SK-N-SH (cell line): ENCODE measurements at regions not wholly inside any gene's neighbourhood (a gene's known extent, or its start where the extent isn't known, plus 50 kb on each side); places are given as distances from the start of the nearest gene placed in this dataset.

Experiments used
- CTCF ChIA-PET: fragments of 300-600, 350-600 bp; formaldehyde crosslinking; extraction: SDS; loops from one replicate; lab custom pipeline; 2021; lab: Yijun Ruan, JAX
- POLR2A ChIA-PET: fragments of 350-600 bp; sonication (Branson Sonifier 250); formaldehyde crosslinking; extraction: SDS; loops from one replicate; lab custom pipeline; 2020; ENCODE audit warnings: antibody characterized with exemption, inconsistent platforms; lab: Yijun Ruan, JAX
- DNase-seq: peaks from one replicate; pipeline ENCODE4 v3.0.0; 2012
- H2AFZ ChIP-seq: fragments of 200-600 bp; sonication (generic); 2 replicates; pipeline ENCODE4 v1.8.1; 2016; ENCODE audit warnings: antibody characterized with exemption, mild to moderate bottlenecking, low read depth
- H3F3A ChIP-seq: fragments of 200-600 bp; sonication (generic); replicated peaks from 2 replicates; pipeline ENCODE3; 2016; ENCODE audit warnings: antibody characterized with exemption, mild to moderate bottlenecking; ENCODE audit not compliant: insufficient read depth
- H3K27ac ChIP-seq, 2 experiments: fragments of 200-500 bp in 1 of 2; fragments of 200-600 bp in 1 of 2; sonication (Bioruptor generic) in 1 of 2; sonication (generic), shearing (Covaris generic) in 1 of 2; 2 replicates each; pipeline versions ENCODE4 v1.5.1 to v1.6.1; 2014 to 2016; ENCODE audit warnings: low read depth in 2 of 2, inconsistent platforms in 1 of 2, low read length in 1 of 2, mild to moderate bottlenecking in 1 of 2, mixed read lengths in 1 of 2
- H3K27me3 ChIP-seq: fragments of 200-600 bp; sonication (generic), shearing (Covaris generic); 2 replicates; pipeline ENCODE4 v1.6.1; 2016; ENCODE audit warnings: mixed run types; ENCODE audit not compliant: insufficient read depth
- H3K36me3 ChIP-seq, 2 experiments: fragments of 200-500 bp in 1 of 2; fragments of 200-600 bp in 1 of 2; sonication (Bioruptor generic) in 1 of 2; sonication (generic) in 1 of 2; replicated peaks in 1 of 2; 2 replicates each; pipeline versions ENCODE3 to v1.5.1; 2014 to 2016; ENCODE audit warnings: low read length in 1 of 2, mild to moderate bottlenecking in 1 of 2; ENCODE audit not compliant: insufficient read depth in 2 of 2, control insufficient read depth in 1 of 2
- H3K4me1 ChIP-seq, 2 experiments: fragments of 200-500 bp in 1 of 2; fragments of 200-600 bp in 1 of 2; sonication (Bioruptor generic) in 1 of 2; sonication (generic), shearing (Covaris generic) in 1 of 2; 2 replicates each; pipeline versions ENCODE4 v1.5.1 to v1.6.1; 2014 to 2016; ENCODE audit warnings: low read depth in 1 of 2, low read length in 1 of 2, mixed run types in 1 of 2; ENCODE audit not compliant: insufficient read depth in 2 of 2, control insufficient read depth in 1 of 2
- H3K4me2 ChIP-seq: fragments of 200-600 bp; sonication (generic), shearing (Covaris generic); 2 replicates; pipeline ENCODE4 v1.6.1; 2017; ENCODE audit warnings: mixed run types
- H3K4me3 ChIP-seq, 2 experiments: fragments of 200-500 bp in 1 of 2; fragments of 200-600 bp in 1 of 2; sonication (Bioruptor generic) in 1 of 2; sonication (generic), shearing (Covaris generic) in 1 of 2; 2 replicates each; pipeline versions ENCODE4 v1.5.1 to v1.8.1; 2014 to 2016; ENCODE audit warnings: low read depth in 2 of 2, inconsistent platforms in 1 of 2, low read length in 1 of 2, mild to moderate bottlenecking in 1 of 2, mixed read lengths in 1 of 2, moderate library complexity in 1 of 2
- H3K79me2 ChIP-seq: fragments of 200-600 bp; sonication (generic); 2 replicates; pipeline ENCODE4 v1.8.1; 2017; ENCODE audit warnings: mild to moderate bottlenecking; ENCODE audit not compliant: insufficient read depth
- H3K9ac ChIP-seq: fragments of 200-600 bp; sonication (generic); 2 replicates; pipeline ENCODE4 v1.6.1; 2017; ENCODE audit warnings: mixed run types
- H3K9me2 ChIP-seq: fragments of 200-600 bp; sonication (generic); 2 replicates; pipeline ENCODE4 v1.6.1; 2017; ENCODE audit warnings: mixed run types
- H3K9me3 ChIP-seq: fragments of 200-600 bp; sonication (generic); 2 replicates; pipeline ENCODE4 v1.6.1; 2017; ENCODE audit warnings: mixed run types, mild to moderate bottlenecking, moderate library complexity
- H4K20me1 ChIP-seq: fragments of 200-600 bp; sonication (generic); 2 replicates; pipeline ENCODE4 v1.6.1; 2017; ENCODE audit warnings: mild to moderate bottlenecking, mixed run types; ENCODE audit not compliant: insufficient read depth
- CHD2 ChIP-seq: fragments of 150-350 bp; IDR thresholded peaks from 2 replicates; pipeline ENCODE4 v1.6.1; 2018; ENCODE audit warnings: low read length; ENCODE audit not compliant: partially characterized antibody
- ELF1 ChIP-seq: IDR thresholded peaks from 2 replicates; pipeline ENCODE4 v1.4.0; 2012
- EP300 ChIP-seq, 2 experiments: IDR thresholded peaks; 2 replicates each; pipeline versions ENCODE4 v1.4.0 to v1.6.1; 2012; ENCODE audit warnings: borderline replicate concordance in 1 of 2, low read depth in 1 of 2, low read length in 1 of 2
- EZH2phosphoT487 ChIP-seq: fragments of 200-600 bp; sonication (generic); IDR thresholded peaks from 2 replicates; pipeline ENCODE4 v1.6.1; 2017; ENCODE audit warnings: low read depth, mixed run types, mild to moderate bottlenecking, antibody characterized with exemption, moderate library complexity, borderline replicate concordance
- FOSL2 ChIP-seq: IDR thresholded peaks from 2 replicates; pipeline ENCODE4 v1.4.0; 2012; ENCODE audit warnings: low read depth, mild to moderate bottlenecking, moderate library complexity, borderline replicate concordance
- FOXJ3 ChIP-seq: sonication (generic); formaldehyde crosslinking; IDR thresholded peaks from 2 replicates; pipeline ENCODE4 v1.5.1; 2020; ENCODE audit warnings: mild to moderate bottlenecking, missing genetic modification reagents
- FOXM1 ChIP-seq: IDR thresholded peaks from 2 replicates; pipeline ENCODE4 v1.4.0; 2012; ENCODE audit warnings: low read depth, mild to moderate bottlenecking
- GATA2 ChIP-seq: sonication (generic); formaldehyde crosslinking; IDR thresholded peaks from 2 replicates; pipeline ENCODE4 v1.5.0; 2020; ENCODE audit warnings: mild to moderate bottlenecking, missing genetic modification reagents
- JUND ChIP-seq: IDR thresholded peaks from 2 replicates; pipeline ENCODE4 v1.4.0; 2012
- MAX ChIP-seq: IDR thresholded peaks from 2 replicates; pipeline ENCODE4 v1.4.0; 2012; ENCODE audit warnings: low read depth
- MEF2A ChIP-seq: IDR thresholded peaks from 2 replicates; pipeline ENCODE4 v1.4.0; 2012; ENCODE audit warnings: low read depth, borderline replicate concordance
- NFIC ChIP-seq: IDR thresholded peaks from 2 replicates; pipeline ENCODE4 v1.4.0; 2012; ENCODE audit warnings: borderline replicate concordance
- NRF1 ChIP-seq: IDR thresholded peaks from 2 replicates; pipeline ENCODE4 v1.6.1; 2012; ENCODE audit warnings: low read depth, mild to moderate bottlenecking, low read length
- PBX3 ChIP-seq: IDR thresholded peaks from 2 replicates; pipeline ENCODE4; 2012
- POLR2AphosphoS5 ChIP-seq: IDR thresholded peaks from 2 replicates; pipeline ENCODE4 v1.6.1; 2012; ENCODE audit warnings: low read depth, low read length
- RAD21 ChIP-seq: IDR thresholded peaks from 2 replicates; pipeline ENCODE4 v1.6.1; 2012; ENCODE audit warnings: mild to moderate bottlenecking, low read length
- RCOR1 ChIP-seq: fragments of 150-350 bp; IDR thresholded peaks from 2 replicates; pipeline ENCODE4 v1.6.1; 2017; ENCODE audit warnings: antibody characterized with exemption, low read length
- RFX5 ChIP-seq: IDR thresholded peaks from 2 replicates; pipeline ENCODE4 v1.6.1; 2012; ENCODE audit warnings: mild to moderate bottlenecking, improper control_type of control experiment, low read length
- RXRA ChIP-seq: IDR thresholded peaks from 2 replicates; pipeline ENCODE4 v1.4.0; 2012; ENCODE audit warnings: low read depth, mild to moderate bottlenecking, borderline replicate concordance
- SIN3A ChIP-seq: IDR thresholded peaks from 2 replicates; pipeline ENCODE4 v1.6.1; 2012; ENCODE audit warnings: low read depth, mild to moderate bottlenecking, low read length, moderate library complexity, borderline replicate concordance
- SMC3 ChIP-seq: IDR thresholded peaks from 2 replicates; pipeline ENCODE4 v1.6.1; 2012; ENCODE audit warnings: low read depth, low read length, improper control_type of control experiment
- TCF12 ChIP-seq: IDR thresholded peaks from 2 replicates; pipeline ENCODE4 v1.4.0; 2012
- TEAD4 ChIP-seq: IDR thresholded peaks from 2 replicates; pipeline ENCODE4 v1.4.0; 2012; ENCODE audit warnings: mild to moderate bottlenecking, borderline replicate concordance; ENCODE audit not compliant: insufficient read depth
- YY1 ChIP-seq: IDR thresholded peaks from 2 replicates; pipeline ENCODE4 v1.4.0; 2012; ENCODE audit warnings: low read depth, mild to moderate bottlenecking
- WGBS: methylation state at CpG from one replicate; pipeline ENCODE4 v1.1.6; 2017; ENCODE audit warnings: low lambda C conversion rate; 5-methylcytosine and 5-hydroxymethylcytosine counted together
- TF ChIP-seq, protein P1 (sequence below): IDR thresholded peaks from 2 replicates; pipeline ENCODE4 v1.4.0; 2012; ENCODE audit warnings: low read depth, borderline replicate concordance
- TF ChIP-seq, protein P2 (sequence below): fragments of 150-350 bp; IDR thresholded peaks from 2 replicates; pipeline ENCODE4 v1.6.1; 2016; ENCODE audit warnings: mild to moderate bottlenecking, low read depth, low read length

GRCh38 chr1:83735526-83735925, 263.4 kb downstream of the TTLL7 start:
- Histone ChIP-seq H3K4me1 (no peaks in the 10 kb centered on the region), H3K9ac (no peak overlapping the region), H2AFZ (no peak overlapping the region), H3K4me3 (no peak overlapping the region), H3K9me3 (no peaks in the 10 kb centered on the region), H3F3A (no peaks in the 10 kb centered on the region), H3K79me2 (no peaks in the 10 kb centered on the region), H4K20me1 (no peaks in the 10 kb centered on the region), H3K36me3 (no peaks in the 10 kb centered on the region), H3K9me2 (no peaks in the 10 kb centered on the region), H3K27me3 (no peaks in the 10 kb centered on the region), H3K27ac (no peak overlapping the region), H3K4me2 (no peak overlapping the region)
- POLR2A ChIA-PET = no interaction called here
- WGBS = 40% methylated on average over 3 of the region's 3 CpGs
- CTCF ChIA-PET = no interaction called here
- no peak for DNase-seq
- TF ChIP-seq ELF1 = no peak
- TF ChIP-seq TCF12 = no peak
- TF ChIP-seq NFIC = no peak
- TF ChIP-seq FOXM1 = no peak
- TF ChIP-seq FOSL2 = no peak
- no peak for TF ChIP-seq POLR2AphosphoS5
- TF ChIP-seq, protein P1, sequence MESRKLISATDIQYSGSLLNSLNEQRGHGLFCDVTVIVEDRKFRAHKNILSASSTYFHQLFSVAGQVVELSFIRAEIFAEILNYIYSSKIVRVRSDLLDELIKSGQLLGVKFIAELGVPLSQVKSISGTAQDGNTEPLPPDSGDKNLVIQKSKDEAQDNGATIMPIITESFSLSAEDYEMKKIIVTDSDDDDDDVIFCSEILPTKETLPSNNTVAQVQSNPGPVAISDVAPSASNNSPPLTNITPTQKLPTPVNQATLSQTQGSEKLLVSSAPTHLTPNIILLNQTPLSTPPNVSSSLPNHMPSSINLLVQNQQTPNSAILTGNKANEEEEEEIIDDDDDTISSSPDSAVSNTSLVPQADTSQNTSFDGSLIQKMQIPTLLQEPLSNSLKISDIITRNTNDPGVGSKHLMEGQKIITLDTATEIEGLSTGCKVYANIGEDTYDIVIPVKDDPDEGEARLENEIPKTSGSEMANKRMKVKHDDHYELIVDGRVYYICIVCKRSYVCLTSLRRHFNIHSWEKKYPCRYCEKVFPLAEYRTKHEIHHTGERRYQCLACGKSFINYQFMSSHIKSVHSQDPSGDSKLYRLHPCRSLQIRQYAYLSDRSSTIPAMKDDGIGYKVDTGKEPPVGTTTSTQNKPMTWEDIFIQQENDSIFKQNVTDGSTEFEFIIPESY = no peak
- TF ChIP-seq TEAD4 = no peak
- TF ChIP-seq RXRA = no peak
- TF ChIP-seq SMC3 = no peak
- no peak for TF ChIP-seq MEF2A
- TF ChIP-seq NRF1 = no peak
- no peak for TF ChIP-seq RFX5
- no peak for TF ChIP-seq RCOR1
- no peak for TF ChIP-seq RAD21
- no peak for TF ChIP-seq EZH2phosphoT487
- TF ChIP-seq MAX = no peak
- TF ChIP-seq EP300 (IDR thresholded peaks at IDR 0.05; ENCODE audit: borderline replicate concordance in 1 of 2, low read depth in 1 of 2, low read length in 1 of 2) = no peak
- no peak for TF ChIP-seq FOXJ3 (CRISPR knock-in tag)

GRCh38 chr1:83734420-83734819, 264.5 kb downstream of the TTLL7 start:
- ChIA-PET POLR2A (no interaction called here), CTCF (no interaction called here)
- H3K36me3 ChIP-seq = no peaks in the 10 kb centered on the region
- H3F3A ChIP-seq = no peaks in the 10 kb centered on the region
- H3K9me2 ChIP-seq = no peaks in the 10 kb centered on the region
- no peaks in the 10 kb centered on the region for H3K4me1 ChIP-seq
- no peaks in the 10 kb centered on the region for H3K79me2 ChIP-seq
- no peaks in the 10 kb centered on the region for H3K27me3 ChIP-seq
- H3K9ac ChIP-seq = no peak overlapping the region
- 55% methylated on average over 13 of the region's 13 CpGs for WGBS
- DNase-seq = no peak
- H2AFZ ChIP-seq = no peak overlapping the region
- H3K4me3 ChIP-seq = no peak overlapping the region
- no peak overlapping the region for H3K27ac ChIP-seq
- H3K4me2 ChIP-seq = no peak overlapping the region
- H4K20me1 ChIP-seq = no peaks in the 10 kb centered on the region
- H3K9me3 ChIP-seq = no peaks in the 10 kb centered on the region
- TF ChIP-seq GATA2 (no peak), MAX (no peak), POLR2AphosphoS5 (no peak), FOXM1 (no peak), NRF1 (no peak), EZH2phosphoT487 (no peak), FOSL2 (no peak), TEAD4 (no peak), SIN3A (no peak), PBX3 (no peak), JUND (no peak), CHD2 (no peak), FOXJ3 (CRISPR knock-in tag) (no peak), RFX5 (no peak), NFIC (no peak), SMC3 (no peak), YY1 (no peak)
- TF ChIP-seq, protein P2, sequence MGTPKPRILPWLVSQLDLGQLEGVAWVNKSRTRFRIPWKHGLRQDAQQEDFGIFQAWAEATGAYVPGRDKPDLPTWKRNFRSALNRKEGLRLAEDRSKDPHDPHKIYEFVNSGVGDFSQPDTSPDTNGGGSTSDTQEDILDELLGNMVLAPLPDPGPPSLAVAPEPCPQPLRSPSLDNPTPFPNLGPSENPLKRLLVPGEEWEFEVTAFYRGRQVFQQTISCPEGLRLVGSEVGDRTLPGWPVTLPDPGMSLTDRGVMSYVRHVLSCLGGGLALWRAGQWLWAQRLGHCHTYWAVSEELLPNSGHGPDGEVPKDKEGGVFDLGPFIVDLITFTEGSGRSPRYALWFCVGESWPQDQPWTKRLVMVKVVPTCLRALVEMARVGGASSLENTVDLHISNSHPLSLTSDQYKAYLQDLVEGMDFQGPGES = no peak
